Activated effector memory CD4-positive, alpha-beta T cell treated with Interleukin-2 at 50 U/mL for 16 hours (primary cell): ENCODE measurements at regions not wholly inside any gene's neighbourhood (a gene's known extent, or its start where the extent isn't known, plus 50 kb on each side); places are given as distances from the start of the nearest gene placed in this dataset.

Experiments
- DNase-seq: peaks from one replicate; pipeline ENCODE4 v3.0.0-alpha.2; 2020

GRCh38 chr18:47458483-47458882, 207.0 kb upstream of the SKOR2 start:
- DNase-seq, result no peak

DNA sequence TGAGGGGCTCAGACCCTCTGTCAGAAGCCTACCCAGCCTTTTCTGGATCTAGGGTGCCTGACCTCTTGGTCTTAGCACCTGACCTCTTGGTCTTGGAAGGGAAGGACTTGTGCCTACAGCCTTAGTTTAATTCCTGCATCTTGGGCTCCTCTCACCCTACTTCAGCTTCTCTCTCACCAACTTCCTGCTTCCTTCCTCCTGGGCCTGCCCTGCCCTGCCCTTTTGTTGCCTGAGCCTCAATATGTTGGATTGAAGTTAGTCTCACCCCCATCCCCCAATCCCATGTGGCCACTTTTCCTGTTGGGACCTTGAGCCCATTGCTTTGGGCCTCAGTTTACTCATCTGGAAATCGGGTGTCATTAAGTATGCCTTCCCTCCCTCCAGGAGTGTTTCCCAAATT, 206.2 kb upstream of the SKOR2 start:
- DNase-seq, result no peak

DNA sequence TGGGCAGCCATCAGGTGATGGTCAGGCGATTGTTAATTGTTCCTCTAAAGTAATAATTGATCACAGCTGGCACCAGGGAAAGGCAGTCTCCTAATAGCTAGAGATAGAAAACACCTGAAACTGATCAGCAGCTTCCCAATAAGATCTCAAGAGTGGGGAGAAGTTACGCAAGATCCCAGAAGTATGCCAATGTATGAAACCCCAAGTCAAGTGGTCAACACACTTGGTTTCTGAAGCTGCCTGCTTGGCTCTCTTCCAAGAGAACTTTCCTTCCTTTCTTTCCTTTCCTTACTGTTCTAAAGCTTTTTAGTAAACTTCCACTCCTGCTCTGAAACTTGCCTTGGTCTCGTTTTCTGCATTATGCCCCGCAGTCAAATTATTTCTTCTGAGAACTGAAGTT, 201.6 kb upstream of the SKOR2 start:
- DNase-seq, result no peak

GRCh38 chr18:47448956-47449355, 197.5 kb upstream of the SKOR2 start:
- no peak for DNase-seq

DNA sequence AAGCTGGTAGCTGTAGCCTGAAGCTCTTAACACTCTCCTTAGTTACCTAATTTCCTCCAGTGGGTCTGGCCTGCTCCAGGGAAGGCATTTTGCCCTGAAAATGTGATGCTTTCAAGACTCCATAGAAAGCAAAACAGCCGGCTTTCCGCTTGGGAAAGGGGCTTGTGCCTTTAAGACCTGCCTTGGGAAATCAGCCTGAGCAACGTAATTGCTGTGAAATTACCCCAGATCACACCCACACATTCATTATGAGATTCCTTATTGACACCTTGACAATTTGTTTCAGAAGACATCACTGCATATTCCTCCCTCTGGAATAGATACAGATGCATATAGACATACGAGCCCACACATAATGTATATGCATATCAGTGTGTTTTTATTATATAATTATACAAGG, 190.5 kb upstream of the SKOR2 start:
- DNase-seq, result no peak

DNA sequence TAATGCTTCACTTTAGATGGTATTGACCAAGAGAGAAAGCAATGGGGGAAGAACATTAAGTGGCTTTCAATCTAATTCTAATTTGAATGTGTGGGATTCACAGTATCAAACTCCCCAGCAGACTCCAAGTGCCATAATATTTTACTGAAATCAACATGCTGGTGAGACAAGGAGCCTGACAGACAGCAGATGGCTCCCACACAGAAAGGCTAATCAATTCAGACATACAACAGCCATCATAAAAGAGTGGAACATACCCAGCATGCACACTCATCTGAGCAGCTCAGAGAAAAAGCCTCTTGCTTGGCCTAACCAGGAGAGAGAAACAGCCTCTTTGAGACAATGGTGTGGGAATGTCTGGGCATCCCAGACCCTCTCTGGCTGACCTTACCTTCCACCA, 186.5 kb upstream of the SKOR2 start:
- no peak for DNase-seq

DNA sequence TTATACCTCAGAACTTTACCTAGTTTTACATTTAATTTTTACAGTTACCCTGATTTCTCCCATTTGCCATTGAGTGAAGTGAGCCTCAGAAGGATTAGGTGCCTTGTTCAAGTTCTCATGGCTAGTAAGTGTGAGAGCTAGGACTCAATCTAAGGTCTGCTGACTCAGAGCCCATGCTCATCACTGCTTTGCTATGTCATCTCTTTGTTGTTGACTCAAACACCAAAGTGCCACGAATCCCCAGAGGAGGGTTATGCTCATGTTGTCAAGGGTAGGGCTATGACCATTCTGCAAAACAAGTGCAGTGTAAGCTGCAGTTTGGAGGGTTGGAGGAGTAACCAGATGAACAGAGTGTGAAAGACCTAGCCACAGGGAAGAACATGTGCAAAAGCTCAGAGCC, 185.4 kb upstream of the SKOR2 start:
- no peak for DNase-seq

- no peak for DNase-seq
Measured at GRCh38 chr18:47434214-47434746, 182.8 kb upstream of the SKOR2 start.

DNA sequence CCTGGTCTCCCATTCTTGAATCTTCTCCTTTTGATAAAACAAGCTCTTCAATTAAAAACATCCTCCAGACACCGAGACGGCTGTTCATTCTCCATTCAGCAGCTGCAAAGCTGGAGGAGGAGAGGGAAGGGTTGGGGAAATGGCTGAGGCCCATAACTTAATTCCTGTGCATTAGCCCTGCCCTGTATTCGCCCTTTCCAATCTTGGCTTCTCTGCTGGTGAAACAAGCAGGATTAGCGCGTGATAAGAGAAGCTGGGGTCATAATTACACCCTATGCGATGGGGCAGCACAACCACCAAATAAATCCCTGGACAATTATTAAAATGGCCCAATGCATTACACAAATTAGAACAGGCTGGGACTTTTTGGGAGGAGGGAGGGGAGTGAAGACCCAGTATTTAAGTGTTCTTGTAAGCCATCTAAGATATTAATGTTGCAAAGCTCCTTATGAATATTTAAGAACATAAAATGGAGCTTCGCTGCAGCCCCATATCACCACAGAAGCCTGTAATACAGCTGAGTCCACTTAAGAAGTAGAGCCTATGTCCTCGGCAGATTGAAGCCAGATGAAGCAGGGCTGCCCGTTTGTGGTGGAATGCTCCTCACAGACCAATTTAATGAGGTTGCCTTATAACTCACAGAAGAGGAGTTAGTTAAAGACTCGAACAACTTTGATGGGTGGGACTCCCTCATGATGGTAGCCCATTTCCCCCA, 176.6 kb upstream of the SKOR2 start:
- DNase-seq, result no peak

DNA sequence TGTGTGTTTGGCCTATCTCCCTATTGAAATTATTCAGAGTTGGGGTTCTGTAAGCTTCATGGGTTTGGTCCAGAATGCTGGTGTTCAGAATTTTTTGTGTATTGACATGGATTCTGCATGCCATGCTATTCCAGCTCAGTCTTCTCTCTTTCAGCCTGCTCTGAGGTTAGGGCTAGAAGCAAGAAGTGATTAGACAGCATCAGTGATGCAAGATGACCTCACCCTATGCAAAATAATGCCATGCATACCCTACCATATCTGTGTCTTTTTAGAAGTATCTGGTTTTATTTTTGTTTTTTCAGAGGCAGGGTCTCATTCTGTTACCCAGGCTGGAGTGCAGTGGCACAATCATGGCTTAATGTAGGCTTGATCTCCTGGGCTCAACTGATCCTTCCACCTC, 175.6 kb upstream of the SKOR2 start:
- DNase-seq, result no peak

GRCh38 chr18:47425365-47425764, 173.9 kb upstream of the SKOR2 start:
- DNase-seq, result no peak

GRCh38 chr18:47422524-47422923, 171.1 kb upstream of the SKOR2 start:
- DNase-seq, result no peak

DNA sequence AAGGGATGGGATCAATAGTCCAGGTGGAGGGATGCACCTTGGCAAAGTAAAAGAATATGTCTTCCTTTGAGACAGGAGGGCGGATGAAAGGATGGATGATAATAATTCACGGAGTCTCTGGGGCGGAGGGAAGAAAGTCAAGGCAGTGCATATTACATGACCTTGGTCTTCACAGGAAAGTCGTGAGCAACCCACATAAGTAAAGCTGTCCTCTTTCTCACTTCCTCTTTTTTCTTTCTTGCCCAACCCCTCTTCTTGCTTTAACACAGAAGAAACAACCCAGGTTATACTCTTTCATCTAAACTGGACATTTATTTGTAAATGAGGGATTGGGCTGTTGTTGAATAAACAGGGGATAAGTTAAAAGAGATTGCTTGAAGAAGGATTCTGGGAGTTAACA, 168.7 kb upstream of the SKOR2 start:
- no peak for DNase-seq

GRCh38 chr18:47418746-47419145, 167.3 kb upstream of the SKOR2 start:
- DNase-seq, result no peak

DNA sequence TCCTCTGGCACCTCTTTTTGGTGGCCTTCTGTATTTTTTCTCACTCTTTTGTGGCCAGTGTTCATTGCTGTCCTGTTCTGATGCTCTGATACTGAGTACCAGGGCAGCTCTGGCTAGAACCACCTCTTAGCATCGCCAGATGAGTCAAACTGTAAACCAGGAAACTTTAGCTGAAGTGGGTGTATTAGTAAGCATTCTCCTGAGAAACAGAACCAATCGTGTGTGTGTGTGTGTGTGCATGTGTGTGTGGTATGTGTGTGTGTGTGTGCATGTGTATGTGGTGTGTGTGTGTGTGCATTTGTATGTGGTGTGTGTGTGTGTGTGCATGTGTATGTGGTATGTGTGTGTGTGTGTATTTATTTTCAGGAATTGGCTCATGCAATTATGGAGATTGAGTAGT, 166.3 kb upstream of the SKOR2 start:
- no peak for DNase-seq

DNA sequence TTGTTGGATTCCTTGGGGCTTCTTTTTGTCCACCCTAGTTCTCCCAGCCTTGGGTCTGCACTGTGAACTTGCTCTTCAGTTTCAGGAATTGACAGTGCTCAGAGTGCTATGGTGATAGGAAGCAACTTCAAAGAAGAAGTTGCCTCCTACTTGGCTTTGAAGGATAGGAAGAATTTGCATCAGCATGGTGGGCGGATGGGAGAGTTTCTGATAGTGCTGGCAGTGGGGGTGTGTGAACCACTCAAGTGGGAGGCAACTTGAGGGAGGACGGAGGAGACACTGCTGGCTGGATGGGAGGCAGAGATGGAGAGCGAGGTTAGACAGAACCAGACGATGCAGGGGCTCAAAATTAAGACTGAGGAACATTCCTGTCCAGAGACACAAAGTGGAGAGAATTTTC, 164.4 kb upstream of the SKOR2 start:
- DNase-seq, result no peak

DNA sequence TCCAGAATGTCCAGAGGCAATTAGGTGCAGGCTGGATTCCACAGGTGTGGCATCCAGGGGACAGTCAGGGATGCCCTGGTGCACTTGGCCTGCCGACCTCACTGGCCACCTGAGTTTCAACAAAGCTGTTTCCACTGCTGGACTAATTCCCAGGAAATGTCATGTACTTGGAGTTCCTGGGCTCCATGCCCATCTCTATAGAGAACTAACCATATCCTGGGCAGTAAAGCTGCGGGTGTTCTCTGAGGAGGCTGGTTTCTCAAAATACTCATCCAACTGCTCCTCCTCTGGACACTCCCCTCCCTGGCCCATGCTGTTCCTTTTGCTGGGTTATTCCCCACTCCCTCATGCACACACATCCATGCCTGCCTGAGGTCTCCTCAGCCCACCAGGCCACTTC, 161.9 kb upstream of the SKOR2 start:
- DNase-seq, result no peak

DNA sequence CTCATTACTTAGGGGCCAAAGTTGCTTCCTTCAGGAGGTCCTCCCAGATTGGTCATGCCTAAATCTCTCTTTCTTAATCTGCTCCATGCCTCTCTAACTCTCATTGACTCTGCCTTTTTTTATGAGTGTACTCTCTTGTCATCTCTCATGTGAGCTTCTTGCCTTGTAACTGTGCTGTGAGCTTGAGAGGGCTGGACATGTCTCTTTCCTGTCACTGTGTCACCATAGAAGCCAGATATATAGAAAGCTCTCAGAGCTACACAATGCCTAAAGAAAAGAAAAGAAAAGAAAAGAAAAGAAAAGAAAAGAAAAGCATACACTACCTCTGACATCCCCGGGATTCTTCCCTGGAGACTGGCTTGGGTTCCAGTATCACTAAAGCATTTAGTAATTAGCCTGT, 161.5 kb upstream of the SKOR2 start:
- no peak for DNase-seq

DNA sequence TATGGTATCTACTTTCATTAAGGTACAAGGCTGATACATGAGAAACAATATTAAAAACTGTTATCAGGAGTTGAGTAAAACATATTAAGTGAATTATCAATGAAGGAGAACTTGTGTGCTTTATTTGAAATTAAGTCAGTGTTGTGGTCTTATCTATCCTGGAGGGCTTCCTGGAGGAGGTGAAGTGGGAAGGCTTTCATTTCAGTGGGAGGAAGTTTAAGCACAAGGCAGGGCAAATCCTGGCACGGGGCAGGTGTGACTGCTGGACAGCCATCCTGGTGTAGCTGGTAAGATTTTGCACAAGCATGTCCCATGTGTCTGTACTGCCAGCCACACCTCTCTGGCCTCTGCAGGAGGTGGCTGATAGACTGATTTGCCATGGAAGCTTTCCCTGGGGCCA, 159.7 kb upstream of the SKOR2 start:
- no peak for DNase-seq

- DNase-seq, result no peak
Measured at GRCh38 chr18:47410139-47410538, 158.7 kb upstream of the SKOR2 start.

- DNase-seq, result no peak
Measured at GRCh38 chr18:47409519-47409918, 158.1 kb upstream of the SKOR2 start.

GRCh38 chr18:47407736-47408135, 156.3 kb upstream of the SKOR2 start:
- DNase-seq, result no peak

- no peak for DNase-seq
Measured at GRCh38 chr18:47404845-47405244, 153.4 kb upstream of the SKOR2 start.

DNA sequence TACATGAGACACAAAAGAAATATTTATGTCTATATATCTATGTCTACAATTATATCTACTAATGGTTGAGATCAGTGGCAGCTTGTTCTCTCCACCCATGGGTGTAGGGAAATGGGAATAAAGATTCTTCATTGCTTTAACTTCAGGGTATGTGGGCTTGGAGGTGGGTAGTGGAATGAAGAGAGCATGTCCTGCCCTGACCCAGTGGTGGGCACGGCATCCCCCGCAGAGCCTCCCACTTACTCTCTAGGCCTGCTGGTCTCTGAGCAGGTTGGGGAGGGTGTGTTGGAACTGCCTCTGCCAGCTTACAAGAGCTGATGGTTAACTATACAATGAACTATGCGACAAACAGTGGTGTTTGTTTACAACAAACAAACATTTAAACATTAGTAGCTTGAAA, 152.5 kb upstream of the SKOR2 start:
- no peak for DNase-seq

GRCh38 chr18:47403317-47403716, 151.9 kb upstream of the SKOR2 start:
- DNase-seq, result no peak
